GM21381 (cell line): ENCODE measurements at regions not wholly inside any gene's neighbourhood (a gene's known extent, or its start where the extent isn't known, plus 50 kb on each side); places are given as distances from the start of the nearest gene placed in this dataset.
A peak's percentile ranks its signal among the peaks of the same experiment; 100 is the strongest.

Experiments used
- ATAC-seq: cut with Tn5 transposase; IDR thresholded peaks from one replicate; pipeline ENCODE4 v1.9.1; 2021; ENCODE audit warnings: mild to moderate bottlenecking, moderate library complexity; ENCODE audit not compliant: unreplicated experiment

DNA sequence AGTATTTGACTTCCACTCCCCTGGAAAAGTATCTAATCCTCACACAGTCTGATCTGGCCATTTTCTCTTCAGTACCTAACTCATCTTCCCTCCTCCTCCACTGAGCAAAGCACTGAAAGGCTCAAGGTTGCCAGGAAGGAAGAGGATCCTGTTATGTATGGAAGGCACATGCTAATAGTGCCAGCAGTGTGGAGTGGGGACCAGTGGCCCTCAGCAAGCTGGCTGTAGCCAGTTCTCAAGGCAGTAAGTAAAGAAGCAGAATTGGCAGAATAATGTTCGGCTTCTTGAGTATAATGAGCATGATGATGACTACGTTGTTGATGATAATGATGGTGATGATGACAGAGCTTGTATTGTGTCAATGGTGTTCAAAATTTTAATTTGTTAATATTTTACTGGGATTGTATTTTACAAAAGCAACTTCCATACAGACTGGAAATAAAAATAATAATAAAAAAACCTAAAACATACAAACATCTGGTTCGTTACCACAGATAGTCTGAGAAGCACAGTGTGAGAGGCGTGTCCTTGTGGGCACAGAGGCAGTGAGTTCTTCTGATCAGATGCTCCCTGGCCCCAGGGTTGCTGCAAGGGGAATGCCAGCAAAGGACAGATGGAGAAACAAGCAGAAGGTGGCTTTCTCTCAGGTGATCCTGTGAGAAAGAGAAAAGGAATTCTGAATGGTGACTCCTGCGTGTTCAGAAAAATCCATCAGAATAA is 528.8 kb downstream of the CMPK2 start:
- no peak for ATAC-seq

DNA sequence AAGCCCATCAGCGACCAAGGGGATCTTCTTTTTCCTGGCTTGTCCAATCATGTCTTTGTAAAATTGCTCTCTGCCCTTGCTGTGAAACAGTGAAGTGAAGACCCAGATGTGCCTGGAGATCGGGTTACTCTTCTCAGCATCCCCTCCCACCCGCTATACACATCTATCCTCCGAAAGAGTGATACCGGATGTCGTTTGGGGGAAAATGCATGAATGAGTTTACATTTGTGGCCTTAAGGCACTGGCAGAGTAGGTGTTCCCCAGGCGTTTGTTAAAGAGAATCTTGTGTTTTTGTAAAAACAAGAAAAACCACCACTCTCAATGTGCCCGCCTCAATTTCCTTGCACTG is 528.3 kb downstream of the CMPK2 start:
- ATAC-seq = no peak

DNA sequence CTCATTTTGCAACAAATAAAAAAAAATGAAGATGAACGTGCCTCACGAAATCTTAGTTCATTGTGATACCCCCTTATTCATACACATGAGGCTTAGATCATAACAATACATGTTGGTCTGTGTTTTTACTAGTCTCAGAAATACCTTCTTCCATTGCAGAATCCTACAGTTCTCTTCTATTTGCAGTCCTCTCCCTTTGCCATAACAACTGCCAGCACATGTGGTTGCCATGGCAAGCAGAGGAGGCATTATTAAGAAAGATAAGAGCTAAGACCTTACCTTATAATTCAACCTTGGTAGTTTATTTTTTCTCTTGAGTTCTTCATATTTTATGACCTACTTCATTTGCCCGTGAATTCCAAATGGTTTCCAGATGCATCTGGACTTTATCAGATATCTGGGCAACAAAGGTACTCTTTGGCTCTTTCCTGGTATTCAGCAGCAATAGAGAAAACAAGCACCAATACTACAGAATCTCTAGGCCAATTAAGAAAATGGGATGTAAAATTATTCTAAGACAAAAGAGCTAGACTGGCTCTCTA is 524.0 kb downstream of the CMPK2 start:
- no peak for ATAC-seq

DNA sequence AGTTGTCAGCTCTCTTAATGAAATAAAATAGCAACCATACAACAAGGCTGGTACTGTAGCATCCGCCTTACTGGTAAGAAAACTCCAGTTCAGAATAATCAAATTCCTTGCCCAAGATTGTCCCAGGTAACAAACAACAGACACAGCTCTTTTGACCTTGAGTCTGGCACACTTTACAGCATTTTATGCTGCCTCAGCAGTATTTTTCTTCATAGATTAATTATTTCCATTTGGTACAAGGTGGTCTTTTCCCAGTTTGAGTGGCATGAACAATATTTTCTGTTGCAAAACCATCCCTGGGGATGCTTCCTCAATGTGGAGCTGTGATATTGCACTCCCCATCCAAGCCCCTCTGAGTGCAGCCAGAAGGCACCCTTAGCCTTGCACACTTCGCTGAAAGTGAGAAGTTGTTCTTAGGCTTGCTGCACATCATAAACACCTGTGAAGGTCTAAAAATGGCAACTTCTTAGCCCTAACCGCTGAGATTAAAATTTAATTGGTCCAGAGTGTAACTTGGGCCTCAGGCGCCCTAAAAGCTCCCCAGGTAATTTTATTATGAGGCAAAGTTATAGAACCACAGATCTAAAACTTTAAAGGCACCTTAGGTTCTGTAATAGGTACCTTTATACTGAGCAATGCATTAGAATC is 523.3 kb downstream of the CMPK2 start:
- ATAC-seq = no peak

DNA sequence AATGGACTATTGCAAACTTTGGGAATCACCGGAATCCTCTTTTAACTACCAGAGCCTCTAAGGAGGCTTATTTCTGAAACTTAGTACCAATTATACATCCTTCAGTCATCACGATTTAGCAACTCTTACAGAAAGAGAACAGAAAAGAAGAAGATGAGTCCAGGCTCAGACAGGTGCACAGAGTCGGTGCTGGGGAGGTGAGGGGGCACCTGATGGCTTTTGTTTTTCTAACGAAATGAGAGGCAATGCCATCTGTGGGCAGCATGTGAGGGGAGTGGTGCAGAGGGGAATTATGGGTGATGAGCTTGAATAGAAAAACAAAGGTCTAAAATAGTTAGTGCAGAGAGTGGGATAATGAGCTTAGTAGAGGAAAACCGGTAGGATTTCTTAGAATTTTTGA is 522.6 kb downstream of the CMPK2 start:
- no peak for ATAC-seq

DNA sequence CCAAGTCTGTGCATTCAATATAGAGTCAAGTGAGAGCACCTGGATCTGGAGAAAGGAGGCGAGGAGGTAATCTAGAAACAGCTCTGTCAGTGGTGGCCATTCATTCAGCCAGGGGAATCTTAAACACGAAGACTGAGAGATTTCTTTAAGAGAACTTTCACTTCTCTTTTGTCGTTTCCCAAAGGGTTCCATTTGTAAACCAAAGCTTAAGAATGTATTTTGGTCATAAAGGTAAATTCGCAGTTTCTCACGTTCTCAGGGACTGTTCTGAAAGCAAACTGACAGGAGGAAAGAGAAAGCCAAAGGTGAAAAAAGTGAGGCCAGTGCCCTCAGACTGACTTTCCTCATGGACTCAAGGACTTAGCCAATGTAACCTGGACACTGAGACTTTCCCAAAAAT is 513.5 kb downstream of the CMPK2 start:
- peak; percentile 77 for ATAC-seq

DNA sequence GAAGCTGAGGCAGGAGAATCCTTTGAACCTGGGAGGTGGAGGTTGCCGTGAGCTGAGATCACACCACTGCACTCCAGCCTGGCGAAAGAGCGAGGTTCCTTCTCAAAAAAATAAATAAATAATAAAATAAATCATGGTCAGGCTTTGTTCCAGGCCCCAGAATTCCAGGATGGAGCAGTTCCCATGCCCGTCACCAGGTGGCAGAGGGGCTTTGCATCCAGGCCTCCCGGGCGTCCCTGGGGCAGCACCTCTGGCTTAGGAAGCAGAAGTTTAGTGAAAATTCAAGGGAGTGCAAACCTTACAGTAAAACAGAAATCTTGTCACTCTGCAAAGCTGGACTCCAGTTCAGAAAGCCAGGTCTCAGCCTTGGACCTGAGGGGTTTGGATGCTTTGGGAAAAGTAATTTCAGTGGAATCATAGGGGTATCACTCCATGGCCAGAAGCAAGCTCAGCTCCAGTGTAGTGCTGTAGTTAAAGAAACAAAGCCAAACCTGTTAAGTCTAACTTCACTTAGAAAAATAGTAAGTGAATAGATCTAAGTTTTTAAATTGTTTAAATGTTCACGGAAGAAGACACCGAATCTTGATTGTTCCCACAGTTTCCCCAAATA is 512.7 kb downstream of the CMPK2 start:
- no peak for ATAC-seq

DNA sequence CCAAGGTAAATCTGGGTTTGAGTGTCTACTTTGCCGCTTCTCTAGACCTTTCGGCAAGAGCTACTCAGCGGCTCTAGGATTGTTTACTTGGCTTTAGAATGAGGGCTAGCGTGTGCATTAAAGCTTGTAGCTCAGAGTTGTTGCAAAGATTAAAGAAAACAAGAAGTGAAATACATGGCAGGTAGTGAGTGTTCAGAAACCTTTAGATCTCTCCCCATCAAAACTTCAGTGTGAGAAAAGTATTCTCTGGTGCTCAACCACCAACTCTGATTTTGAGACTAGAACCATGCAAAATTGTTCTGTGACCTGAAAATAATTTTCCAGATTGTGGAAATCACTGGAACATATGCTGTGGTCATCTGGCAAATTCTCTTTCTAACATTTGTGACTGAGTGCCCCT is 512.0 kb downstream of the CMPK2 start:
- peak; percentile 46 for ATAC-seq

DNA sequence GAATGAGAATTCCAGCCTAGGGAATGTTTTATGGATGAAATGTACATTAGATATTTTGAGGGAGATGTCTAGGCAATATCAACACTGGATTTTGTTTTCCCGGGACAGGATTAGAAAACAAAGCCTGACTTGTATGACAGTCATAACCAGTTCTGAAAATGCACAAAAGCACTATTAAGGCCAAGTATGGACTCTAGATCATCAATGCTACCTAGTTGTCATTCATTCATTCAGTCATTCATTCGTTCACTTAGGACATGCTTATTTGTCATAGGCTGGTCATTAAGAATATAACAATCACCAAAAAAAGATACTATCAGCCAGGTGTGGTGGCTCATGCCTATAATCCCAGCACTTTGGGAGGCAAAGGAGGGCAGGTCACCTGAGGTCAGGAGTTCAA is 511.2 kb downstream of the CMPK2 start:
- no peak for ATAC-seq

DNA sequence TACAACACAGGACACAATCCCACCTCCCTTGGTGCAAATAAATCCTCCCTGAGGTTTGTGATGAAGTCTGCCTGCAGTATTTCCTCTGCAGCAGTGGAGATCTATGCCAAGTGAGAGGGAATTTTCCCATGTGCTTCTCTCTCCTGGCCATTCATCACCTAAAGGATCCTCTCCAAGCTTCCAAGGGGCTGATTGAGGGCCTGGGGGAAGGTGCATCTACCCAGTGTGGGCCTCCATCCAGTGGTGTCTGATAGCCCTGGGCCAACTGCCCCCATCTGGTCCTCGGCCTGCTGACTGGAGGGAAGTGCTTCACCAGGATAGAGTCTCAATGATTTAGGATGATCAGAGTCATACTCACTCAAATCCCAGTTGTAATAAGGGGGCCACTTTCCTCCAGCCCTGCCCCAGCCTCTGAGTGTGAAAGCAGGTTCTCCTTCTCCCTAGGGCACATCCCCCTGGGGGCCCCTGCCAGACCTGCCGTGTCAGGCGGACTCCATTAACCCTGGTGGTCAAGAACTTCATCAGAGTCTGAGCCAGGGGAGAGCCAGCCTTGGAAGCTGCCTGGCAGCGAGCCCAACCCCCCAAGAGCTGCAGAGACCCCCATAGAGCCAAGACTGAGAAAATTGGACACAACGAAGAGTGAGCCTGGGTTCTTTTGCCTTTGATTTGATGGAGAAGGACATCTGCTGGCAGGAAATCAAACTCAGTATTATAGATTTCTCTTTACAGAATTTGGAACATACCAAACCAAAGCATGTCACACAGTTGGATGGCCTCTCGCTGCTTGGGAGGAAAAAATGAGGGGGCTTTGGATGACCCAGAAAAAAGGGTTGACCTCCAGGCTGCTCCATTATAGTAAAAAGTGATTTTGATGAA is 509.6 kb downstream of the CMPK2 start:
- ATAC-seq = no peak

DNA sequence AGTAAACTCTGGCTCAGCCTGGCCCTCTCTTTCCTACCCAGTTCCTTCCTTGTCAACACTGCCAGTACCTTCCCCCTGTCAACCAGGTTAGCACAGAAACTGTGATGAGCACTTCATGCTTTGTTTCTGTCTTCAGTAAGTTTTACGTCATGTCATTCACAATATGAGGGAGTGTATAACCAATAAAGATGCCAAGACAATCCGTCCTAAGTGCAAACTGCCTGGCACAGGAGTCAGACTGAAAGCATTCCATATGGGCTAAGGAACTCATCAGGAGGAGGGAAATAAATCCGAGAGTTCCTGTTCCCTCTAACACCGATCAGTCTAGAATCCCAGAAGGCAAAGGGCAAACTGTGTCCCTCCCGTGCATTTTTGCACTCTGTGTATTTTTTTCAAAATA is 507.2 kb downstream of the CMPK2 start:
- no peak for ATAC-seq

DNA sequence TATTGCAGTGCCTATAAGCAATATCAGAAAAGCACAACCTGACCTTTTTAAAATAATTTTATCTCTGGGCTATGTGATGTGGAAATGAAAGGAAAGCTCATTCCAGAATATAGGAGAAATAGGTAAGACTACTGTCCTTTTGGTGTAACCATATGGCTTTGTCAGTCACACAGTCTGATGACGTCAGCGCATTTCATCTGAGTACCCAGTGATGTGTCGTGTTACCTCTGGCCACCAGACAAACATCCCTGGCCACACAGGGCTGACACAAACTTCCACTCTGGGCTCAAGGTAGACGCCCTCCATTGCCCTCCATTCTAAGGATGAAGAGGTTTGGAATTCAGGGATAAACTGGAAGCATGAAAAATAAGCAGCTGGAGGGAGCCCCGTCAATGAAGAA is 506.7 kb downstream of the CMPK2 start:
- ATAC-seq = no peak

DNA sequence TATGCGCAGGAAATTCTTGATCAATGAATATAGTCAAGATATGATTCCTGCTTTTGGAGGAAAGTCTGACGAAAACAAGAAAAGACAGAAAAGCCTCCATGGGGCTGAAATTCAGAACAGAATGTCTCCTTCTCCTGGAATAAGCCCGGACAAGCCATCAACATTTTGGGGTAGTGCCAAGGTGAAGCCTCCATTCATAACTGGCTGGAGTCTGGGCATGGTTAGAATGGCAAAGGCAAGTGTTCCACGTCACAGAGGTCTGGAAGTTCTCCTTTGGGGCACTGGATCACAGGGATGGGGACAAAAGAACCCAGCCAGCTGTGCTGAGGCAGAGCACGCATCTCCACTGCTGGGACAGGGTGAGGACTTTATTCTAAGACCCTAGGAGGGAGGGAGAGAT is 505.7 kb downstream of the CMPK2 start:
- ATAC-seq = no peak

DNA sequence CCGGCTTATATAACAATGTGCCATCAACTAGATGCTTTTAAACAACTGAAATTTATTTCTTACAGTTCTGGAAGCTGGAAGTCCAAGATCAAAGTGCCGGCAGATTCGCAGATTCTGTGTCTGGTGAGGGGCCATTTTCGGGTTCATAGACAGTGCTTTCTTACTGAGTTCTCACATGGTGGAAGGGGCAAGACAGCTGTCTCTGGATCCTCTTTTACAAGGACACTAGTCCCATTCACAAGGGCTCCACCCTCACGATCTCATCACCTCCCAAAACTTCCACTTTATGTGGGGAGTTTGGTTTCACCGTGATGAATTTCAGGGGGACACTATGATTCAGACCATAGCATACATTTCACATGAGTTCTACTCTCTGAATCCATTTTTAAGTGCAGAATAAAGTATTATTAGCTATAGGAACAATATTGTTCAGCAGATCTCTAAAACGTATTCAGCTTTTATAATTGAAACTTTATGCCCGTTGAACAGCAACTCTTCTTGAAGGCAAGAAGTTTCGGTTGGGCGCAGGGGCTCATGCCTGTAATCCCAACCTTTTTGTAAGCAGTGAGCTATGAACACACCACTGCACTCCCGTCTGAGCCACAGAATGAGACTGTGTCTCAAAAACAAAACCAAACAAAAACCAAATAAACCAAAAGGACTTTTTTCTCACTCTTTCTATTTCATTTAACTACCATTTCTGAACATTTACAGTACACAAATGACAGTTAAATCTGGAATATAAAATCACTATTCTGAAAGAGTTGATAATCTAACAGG is 502.8 kb downstream of the CMPK2 start:
- no peak for ATAC-seq

DNA sequence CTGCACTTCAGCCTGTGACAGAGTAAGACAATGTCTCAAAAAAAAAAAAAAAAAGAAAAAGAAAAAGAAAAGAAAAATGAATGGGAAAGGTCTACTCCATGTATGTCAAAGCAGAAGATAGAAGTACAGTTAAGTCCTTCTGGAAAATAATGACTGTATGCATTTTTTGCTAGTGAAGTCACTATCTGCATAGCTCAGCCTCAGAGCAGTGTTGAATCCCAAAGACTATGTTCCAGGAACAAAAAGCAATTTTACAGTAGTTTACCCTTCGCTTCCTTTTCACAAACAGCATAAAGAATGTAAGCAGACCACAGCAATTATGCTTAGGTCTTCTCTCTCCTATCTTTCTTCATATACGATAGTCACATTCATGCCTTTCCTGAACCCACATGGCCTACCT is 497.4 kb downstream of the CMPK2 start:
- ATAC-seq = no peak

DNA sequence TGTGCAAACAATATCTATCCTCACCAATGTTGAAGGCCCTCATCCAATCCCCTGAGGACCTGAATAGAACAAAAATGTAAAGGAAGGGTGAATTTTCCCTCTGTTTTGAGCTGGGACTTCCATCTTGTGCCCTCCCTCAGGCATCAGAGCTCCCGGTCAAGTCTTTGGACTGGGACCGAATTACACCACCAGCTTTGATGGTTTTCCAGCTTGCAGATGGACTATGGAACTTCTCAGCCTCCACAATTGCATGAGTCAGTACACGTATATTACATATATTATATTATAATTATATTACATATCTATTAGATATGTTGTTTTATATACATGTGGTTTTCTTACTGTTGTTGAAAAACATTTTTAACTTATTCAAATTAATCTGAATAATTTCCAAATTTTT is 496.4 kb downstream of the CMPK2 start:
- ATAC-seq = no peak

DNA sequence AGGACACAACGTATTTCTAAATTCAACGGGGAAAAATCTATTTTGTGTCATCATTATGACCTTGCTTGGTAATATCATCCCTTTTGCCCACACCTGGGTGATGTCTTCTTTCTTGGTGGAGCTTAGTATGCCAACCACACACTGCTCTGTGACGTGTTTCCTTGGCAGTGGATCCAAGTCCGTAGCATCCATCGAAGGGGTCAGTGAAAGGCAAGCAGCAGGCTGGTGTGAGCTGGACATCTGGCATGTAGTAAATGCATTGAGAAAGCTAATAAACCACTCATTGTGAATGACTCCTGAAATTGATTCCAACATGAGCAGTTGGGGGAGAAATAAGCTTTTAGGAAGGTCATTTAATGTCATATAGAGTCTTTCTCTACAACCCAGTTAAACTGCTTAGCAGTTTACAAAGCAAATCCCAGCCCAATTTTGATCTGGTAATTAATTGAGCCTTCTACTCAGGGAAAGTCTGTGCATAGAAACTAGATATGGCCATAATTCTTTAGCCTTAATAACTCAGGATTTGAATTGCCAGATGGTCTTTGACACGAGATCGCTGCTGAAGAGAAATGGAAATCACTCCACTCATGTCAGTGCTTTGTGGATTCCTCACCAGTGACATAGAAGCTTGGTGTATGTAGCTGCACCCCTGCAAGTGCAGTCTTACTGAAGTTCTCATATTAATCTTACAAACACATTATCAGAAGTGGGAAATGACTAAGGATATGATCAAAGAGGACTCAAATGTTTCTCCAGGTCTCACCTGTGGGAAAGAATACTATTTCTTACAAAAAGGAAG is 494.8 kb downstream of the CMPK2 start:
- no peak for ATAC-seq

DNA sequence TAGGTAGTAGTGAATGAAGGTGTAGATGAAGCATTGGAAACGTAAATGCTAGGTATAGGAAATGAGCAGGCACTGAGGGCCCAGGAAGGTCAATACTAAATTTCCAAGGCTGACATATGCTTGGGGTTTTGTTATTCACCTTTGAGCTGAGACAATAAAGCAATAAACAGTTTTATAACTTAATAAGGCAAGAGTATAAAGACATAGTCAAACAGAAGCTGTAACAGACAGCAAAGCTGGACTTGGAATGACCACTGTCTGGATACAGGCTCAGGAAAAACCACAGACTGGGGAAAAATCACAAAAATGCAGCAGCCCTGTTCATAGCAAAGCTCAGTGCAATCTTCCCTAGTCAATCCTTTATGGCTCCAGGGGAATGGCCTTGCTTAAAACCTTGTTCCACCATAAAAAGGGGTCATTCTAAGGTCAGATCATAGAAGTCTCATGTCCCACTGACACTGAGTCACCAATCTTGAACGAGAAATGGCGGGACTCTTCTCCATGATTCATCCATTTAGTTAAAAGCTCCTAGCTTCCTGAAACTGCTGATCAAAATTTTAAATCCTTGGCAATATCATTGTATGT is 493.3 kb downstream of the CMPK2 start:
- ATAC-seq = no peak

DNA sequence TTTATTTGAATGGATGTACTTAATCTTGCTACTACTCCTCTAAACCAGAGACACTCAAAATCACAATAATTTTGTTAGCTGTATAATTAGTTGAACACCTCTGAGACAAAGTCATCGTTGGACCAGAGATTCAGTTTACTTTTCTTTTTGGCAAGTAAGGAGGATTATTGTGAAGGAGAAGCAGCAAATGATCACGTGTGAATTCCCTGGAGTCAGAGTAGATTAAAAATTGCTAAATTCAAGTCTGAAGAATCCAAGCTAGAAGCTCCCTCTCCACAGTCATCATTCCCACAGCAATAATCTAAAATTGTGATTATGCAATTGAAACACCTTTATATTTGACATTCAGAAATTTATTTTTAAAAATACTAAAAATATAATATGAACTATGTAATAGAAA is 484.4 kb downstream of the CMPK2 start:
- no peak for ATAC-seq
